Vagina (tissue), 2 donors: ENCODE measurements at regions not wholly inside any gene's neighbourhood (a gene's known extent, or its start where the extent isn't known, plus 50 kb on each side); places are given as distances from the start of the nearest gene placed in this dataset.

Experiments used
- CTCF ChIP-seq, 3 experiments: fragments of 450-650 bp in 2 of 3; fragments of 200-600 bp in 1 of 3; sonication (generic) in 1 of 3; IDR thresholded peaks; one replicate each; pipeline ENCODE4 v1.5.1; 2017 to 2019; ENCODE audit warnings: antibody characterized with exemption in 3 of 3, mild to moderate bottlenecking in 2 of 3, moderate library complexity in 2 of 3
- POLR2A ChIP-seq, 2 donors: fragments of 450-650 bp; IDR thresholded peaks; one replicate each; pipeline ENCODE4 v1.6.1; 2017; ENCODE audit warnings: antibody characterized with exemption in 2 of 2, mild to moderate bottlenecking in 2 of 2, moderate library complexity in 2 of 2

- TF ChIP-seq CTCF (IDR thresholded peaks at IDR 0.05) (no peak), POLR2A (IDR thresholded peaks at IDR 0.05) (no peak)
Observed at GRCh38 chr15:48061605-48062004, 59.2 kb upstream of the SLC24A5 start.
